Pancreas (tissue), 10 donors: ENCODE measurements at regions not wholly inside any gene's neighbourhood (a gene's known extent, or its start where the extent isn't known, plus 50 kb on each side); places are given as distances from the start of the nearest gene placed in this dataset.

Experiments
- ATAC-seq, 4 donors: fragments of 200-7000 bp; cut with Tn5 transposase; one replicate each; pipeline versions ENCODE4 v1.8.0 to v1.9.1; 2020; ENCODE audit warnings: mild to moderate bottlenecking in 4 of 4, moderate library complexity in 4 of 4
- DNase-seq, 6 donors: peaks; one replicate each; pipeline ENCODE4 v3.0.0-alpha.2; 2020
- FAIRE-seq: peaks from 2 replicates; lab custom pipeline; 2012; peaks lifted over from hg19 to GRCh38; lab: Jason Lieb, UNC
- H3K27ac ChIP-seq, 4 donors: fragments of 200-600 bp; sonication (generic); 1 replicate in 3 of 4; 2 replicates in 1 of 4; pipeline versions ENCODE4 v1.5.0 to v1.8.0; 2020
- H3K27me3 ChIP-seq, 4 donors: fragments of 200-600 bp; one replicate each; pipeline ENCODE4 v1.8.0; 2021
- H3K36me3 ChIP-seq, 3 donors: fragments of 200-600 bp; sonication (generic) in 1 of 3; one replicate each; pipeline versions ENCODE4 v1.5.0 to v1.8.0; 2020 to 2021
- H3K4me1 ChIP-seq, 3 donors: fragments of 200-600 bp; one replicate each; pipeline ENCODE4 v1.8.0; 2021
- H3K4me3 ChIP-seq, 4 donors: fragments of 200-600 bp; sonication (generic) in 2 of 4; one replicate each; pipeline versions ENCODE4 v1.5.0 to v1.8.0; 2020 to 2021
- H3K9me3 ChIP-seq, 4 donors: fragments of 200-600 bp; one replicate each; pipeline ENCODE4 v1.8.0; 2021
- WGBS, 2 donors: extraction: QIAGEN DNeasy Blood & Tissue Kit; methylation state at CpG; one replicate each; pipeline ENCODE4 v1.1.7; 2013; 5-methylcytosine and 5-hydroxymethylcytosine counted together
- intact Hi-C, 3 donors: fragments of 100-400 bp; cut with DNase I; formaldehyde crosslinking; loops; one replicate each; pipeline versions ENCODE4 v1.11.1 to v1.14.2; 2022
- TF ChIP-seq, protein P1 (sequence below), 4 donors: fragments of 200-600 bp; sonication (generic) in 3 of 4; IDR thresholded peaks; one replicate each; pipeline versions ENCODE4 v1.5.0 to v1.8.0; 2021; ENCODE audit warnings: antibody characterized with exemption in 4 of 4
- donor health status: healthy with polysubstance abuse.
- donor health status: DM: no; HTN: no; CAD: no; lungs with moderate emphysema.
- donor health status: DM: no; HTN: no; CAD: no.
- donor health status: control.
- donor health status: control.
- donor health status: Bipolar disorder and iron deficiency.
- donor health status: DM: yes; HTN: yes; CAD: no.
- donor health status: DM: no; HTN: no; CAD: no.
- donor health status: DM: no; HTN: no; CAD: no.
- donor health status: DM: yes; HTN: yes; CAD: no.

DNA sequence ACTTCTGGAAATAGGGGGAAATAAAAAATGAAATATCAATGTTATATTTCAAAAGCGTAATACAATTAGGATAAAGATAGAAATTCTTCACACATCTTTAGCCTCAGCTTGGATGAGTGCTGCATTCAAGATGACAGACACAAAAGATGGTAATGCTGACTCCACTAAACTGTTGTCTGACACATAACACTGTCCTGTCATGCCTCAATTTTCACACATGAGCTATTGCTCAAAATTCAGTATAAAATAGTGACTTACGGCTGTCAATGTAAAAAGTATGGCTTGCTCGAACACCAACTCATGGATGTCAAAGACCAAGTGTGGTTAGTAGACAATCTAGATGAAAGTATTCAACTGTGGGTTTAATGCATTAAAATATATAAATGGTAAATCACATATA lies 94.5 kb downstream of the KLF12 start:
- ATAC-seq (no peak), FAIRE-seq (no peak), DNase-seq (no peak)
- H3K27me3 ChIP-seq: no peaks in the 10 kb centered on the region
- TF ChIP-seq, protein P1, sequence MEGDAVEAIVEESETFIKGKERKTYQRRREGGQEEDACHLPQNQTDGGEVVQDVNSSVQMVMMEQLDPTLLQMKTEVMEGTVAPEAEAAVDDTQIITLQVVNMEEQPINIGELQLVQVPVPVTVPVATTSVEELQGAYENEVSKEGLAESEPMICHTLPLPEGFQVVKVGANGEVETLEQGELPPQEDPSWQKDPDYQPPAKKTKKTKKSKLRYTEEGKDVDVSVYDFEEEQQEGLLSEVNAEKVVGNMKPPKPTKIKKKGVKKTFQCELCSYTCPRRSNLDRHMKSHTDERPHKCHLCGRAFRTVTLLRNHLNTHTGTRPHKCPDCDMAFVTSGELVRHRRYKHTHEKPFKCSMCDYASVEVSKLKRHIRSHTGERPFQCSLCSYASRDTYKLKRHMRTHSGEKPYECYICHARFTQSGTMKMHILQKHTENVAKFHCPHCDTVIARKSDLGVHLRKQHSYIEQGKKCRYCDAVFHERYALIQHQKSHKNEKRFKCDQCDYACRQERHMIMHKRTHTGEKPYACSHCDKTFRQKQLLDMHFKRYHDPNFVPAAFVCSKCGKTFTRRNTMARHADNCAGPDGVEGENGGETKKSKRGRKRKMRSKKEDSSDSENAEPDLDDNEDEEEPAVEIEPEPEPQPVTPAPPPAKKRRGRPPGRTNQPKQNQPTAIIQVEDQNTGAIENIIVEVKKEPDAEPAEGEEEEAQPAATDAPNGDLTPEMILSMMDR (IDR thresholded peaks at IDR 0.05): no peak
- 78 to 85% methylated on average over 3 of the region's 3 CpGs for WGBS, 2 donors
- no peaks in the 10 kb centered on the region for H3K9me3 ChIP-seq
- H3K4me1 ChIP-seq: no peaks in the 10 kb centered on the region
- intact Hi-C loops: no loop called here
- H3K36me3 ChIP-seq: no peaks in the 10 kb centered on the region
- H3K4me3 ChIP-seq: no peak overlapping the region
- no peak overlapping the region for H3K27ac ChIP-seq

DNA sequence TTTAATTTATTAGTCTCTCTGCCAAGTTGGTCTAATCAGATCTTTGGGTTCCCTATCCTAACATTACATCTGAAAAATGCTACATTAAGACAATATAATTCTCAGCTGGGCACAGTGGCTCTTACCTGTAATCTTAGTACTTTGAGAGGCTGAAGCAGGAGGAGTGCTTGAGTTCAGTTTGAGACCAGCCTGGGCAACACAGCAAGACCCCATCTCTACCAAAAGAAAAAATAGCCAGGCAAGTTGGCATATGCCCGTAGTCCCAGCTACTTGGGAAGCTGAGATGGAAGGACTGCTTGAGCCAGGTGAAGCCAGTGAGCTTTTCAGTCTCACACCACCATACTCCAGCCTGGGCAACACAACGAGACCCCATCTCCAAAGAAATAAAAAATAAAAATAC lies 95.0 kb downstream of the KLF12 start:
- no peaks in the 10 kb centered on the region for H3K27me3 ChIP-seq
- DNase-seq (no peak), FAIRE-seq (no peak), ATAC-seq (no peak)
- 74 to 90% methylated on average over 2 of the region's 2 CpGs for WGBS, 2 donors
- no peak overlapping the region for H3K27ac ChIP-seq
- TF ChIP-seq, protein P1 (IDR thresholded peaks at IDR 0.05): no peak
- intact Hi-C loops: no loop called here
- H3K36me3 ChIP-seq: no peaks in the 10 kb centered on the region
- H3K4me3 ChIP-seq: no peak overlapping the region
- no peaks in the 10 kb centered on the region for H3K9me3 ChIP-seq
- no peaks in the 10 kb centered on the region for H3K4me1 ChIP-seq

DNA sequence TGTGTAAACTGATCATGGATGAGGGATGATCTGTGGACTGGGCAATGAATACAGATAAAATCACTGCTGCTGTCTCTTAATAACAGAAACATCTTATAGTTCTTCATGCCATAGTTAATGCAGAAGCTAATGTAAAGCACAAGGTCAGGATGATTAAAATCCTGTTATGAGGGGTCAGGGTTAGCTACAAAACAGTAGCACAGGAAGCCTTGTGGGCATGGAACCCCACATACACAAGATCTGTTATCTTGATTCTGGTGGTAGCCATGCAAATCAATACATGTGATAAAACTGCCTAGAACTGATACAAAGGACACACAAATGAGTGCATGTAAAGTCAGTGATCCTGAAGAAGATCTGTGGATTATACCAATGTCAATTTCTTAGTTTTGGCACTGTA lies 96.4 kb downstream of the KLF12 start:
- Histone ChIP-seq H3K4me1 (no peaks in the 10 kb centered on the region), H3K27ac (no peak overlapping the region), H3K36me3 (no peaks in the 10 kb centered on the region), H3K9me3 (no peaks in the 10 kb centered on the region), H3K27me3 (no peaks in the 10 kb centered on the region), H3K4me3 (no peak overlapping the region)
- intact Hi-C loops: no loop called here
- FAIRE-seq (no peak), ATAC-seq (no peak), DNase-seq (no peak)
- TF ChIP-seq, protein P1 (IDR thresholded peaks at IDR 0.05): no peak

DNA sequence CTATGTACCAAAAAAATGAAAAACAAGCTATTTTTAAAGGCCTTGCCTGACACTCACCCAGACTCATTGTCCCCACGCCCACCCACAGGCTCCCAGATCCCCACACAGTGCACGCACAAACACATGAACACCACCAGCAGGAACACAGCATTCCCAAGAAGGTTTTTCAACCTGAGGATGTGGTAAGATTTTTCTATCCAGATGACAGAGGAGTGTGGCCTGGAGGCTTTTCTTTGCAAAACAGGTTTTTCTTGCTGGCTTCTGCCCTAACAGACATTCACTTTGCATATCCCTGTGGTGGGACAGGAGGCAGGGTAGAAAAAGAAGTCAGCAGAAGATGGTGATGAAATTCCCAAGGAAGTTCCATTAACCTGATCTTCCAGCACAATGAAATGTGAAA lies 97.8 kb downstream of the KLF12 start:
- FAIRE-seq (no peak), ATAC-seq (peak in 1 of 4 donors; percentile 12), DNase-seq (no peak)

DNA sequence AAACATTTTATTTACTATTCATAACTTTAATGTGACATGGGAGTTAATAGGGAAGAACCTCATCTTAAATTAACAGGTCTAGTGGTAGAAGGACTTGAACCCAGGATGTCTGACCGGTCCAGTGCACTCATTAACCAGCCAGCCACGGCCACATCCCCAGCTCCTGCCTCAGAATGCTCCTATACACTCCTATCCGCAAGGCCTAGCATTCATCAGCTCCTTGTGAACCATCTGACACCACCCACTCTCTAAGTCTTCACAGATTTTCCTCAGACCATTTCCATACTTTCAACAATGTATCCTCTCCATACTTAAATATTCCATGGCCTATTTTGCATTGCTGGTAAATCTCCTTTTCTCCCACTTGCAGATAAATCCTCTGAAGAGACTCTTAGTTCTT lies 98.3 kb downstream of the KLF12 start:
- ATAC-seq (no peak), FAIRE-seq (no peak), DNase-seq (no peak)
- H3K4me3 ChIP-seq: no peak overlapping the region
- intact Hi-C loops: no loop called here
- no peaks in the 10 kb centered on the region for H3K9me3 ChIP-seq
- H3K27me3 ChIP-seq: no peaks in the 10 kb centered on the region
- H3K27ac ChIP-seq: no peak overlapping the region
- WGBS, 2 donors: 74 to 81% methylated on average over 3 of the region's 3 CpGs
- TF ChIP-seq, protein P1 (IDR thresholded peaks at IDR 0.05): no peak
- H3K4me1 ChIP-seq: no peaks in the 10 kb centered on the region
- H3K36me3 ChIP-seq: no peaks in the 10 kb centered on the region

More for the DNA sequence above, 97.8 kb downstream of the KLF12 start:
- no peaks in the 10 kb centered on the region for H3K36me3 ChIP-seq
- no peaks in the 10 kb centered on the region for H3K27me3 ChIP-seq
- no peaks in the 10 kb centered on the region for H3K4me1 ChIP-seq
- H3K4me3 ChIP-seq: no peak overlapping the region
- TF ChIP-seq, protein P1 (IDR thresholded peaks at IDR 0.05): no peak
- intact Hi-C loops: no loop called here
- no peak overlapping the region for H3K27ac ChIP-seq
- WGBS, 2 donors: 64 to 71% methylated on average over 2 of the region's 2 CpGs
- no peaks in the 10 kb centered on the region for H3K9me3 ChIP-seq
